ENCODE measurements at regions not wholly inside any gene's neighbourhood (a gene's known extent, or its start where the extent isn't known, plus 50 kb on each side); places are given as distances from the start of the nearest gene placed in this dataset.

- H3K27ac ChIP-seq (ENCODE audit: low read depth, low read length), result no peak overlapping the region
- no peak for DNase-seq (ENCODE audit: low read depth in 1 of 2, low spot score in 2 of 2)
Measured at GRCh38 chr1:844472-845026, 79.2 kb upstream of the SAMD11 start.

More at GRCh38 chr1:844472-845026, 79.2 kb upstream of the SAMD11 start:
- 0 out of 2 replicates have a peak overlapping the region, but pooled peaks have one; percentile 65 for H2AK5ac ChIP-seq (ENCODE audit: low read depth, low read length)
- no peak overlapping the region for H2BK120ac ChIP-seq (replicated peaks; ENCODE audit: low read depth, low read length)
- H3K14ac ChIP-seq (ENCODE audit: insufficient read length), result no peak overlapping the region
- H2BK20ac ChIP-seq (ENCODE audit: low read length), result 0 out of 2 replicates have a peak overlapping the region, but pooled peaks have one; percentile 32
- TF ChIP-seq KDM5A (IDR thresholded peaks at IDR 0.05; ENCODE audit: low read length), result no peak
- TF ChIP-seq SP4 (IDR thresholded peaks at IDR 0.05; ENCODE audit: low read length), result no peak
- no peak for TF ChIP-seq SIN3A (conservative IDR thresholded peaks at IDR 0.05 in 1 of 2, IDR thresholded peaks at IDR 0.05 in 1 of 2; ENCODE audit: low read depth in 1 of 2, low read length in 2 of 2)
- TF ChIP-seq EP300 (IDR thresholded peaks at IDR 0.05; ENCODE audit: borderline replicate concordance in 1 of 2, low read depth in 2 of 2, low read length in 2 of 2), result no peak
- TF ChIP-seq, protein P1, sequence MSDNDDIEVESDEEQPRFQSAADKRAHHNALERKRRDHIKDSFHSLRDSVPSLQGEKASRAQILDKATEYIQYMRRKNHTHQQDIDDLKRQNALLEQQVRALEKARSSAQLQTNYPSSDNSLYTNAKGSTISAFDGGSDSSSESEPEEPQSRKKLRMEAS (IDR thresholded peaks at IDR 0.05), result 0 out of 2 replicates have a peak, but pooled peaks have one; percentile 16
- peaks cover 2 to 9% (median 3%) of the 10 kb centered on the region in 4 experiments; a peak in 6 of 7 replicates for H3K4me1 ChIP-seq (replicated peaks in 1 of 4; ENCODE audit: control insufficient read depth in 3 of 4, insufficient read depth in 4 of 4, low read length in 3 of 4)
- no peak overlapping the region for H3K56ac ChIP-seq (replicated peaks; ENCODE audit: insufficient read length, low read depth, low read length)
- H3K9me3 ChIP-seq (ENCODE audit: insufficient read depth in 2 of 2, low read depth in 1 of 2, low read length in 1 of 2), result no peaks in the 10 kb centered on the region
- H3K23ac ChIP-seq (ENCODE audit: insufficient read length), result no peak overlapping the region
- no peaks in the 10 kb centered on the region for H3K79me1 ChIP-seq (ENCODE audit: low read depth, low read length)
- peak overlapping the region; percentile 84; the same call in 1 of the 2 replicates for H2BK12ac ChIP-seq (ENCODE audit: low read depth, low read length)
- H3K4me2 ChIP-seq (ENCODE audit: insufficient read depth in 1 of 2, low read depth in 2 of 2, low read length in 2 of 2), result 0 out of 4 replicates have a peak overlapping the region, but pooled peaks of 1 of the 2 experiments have one; percentile 21
- H3K23me2 ChIP-seq (ENCODE audit: low read depth, low read length), result no peaks in the 10 kb centered on the region
- no peak overlapping the region for H3K9ac ChIP-seq (replicated peaks in 1 of 4; ENCODE audit: extremely low read depth in 1 of 4, low read depth in 3 of 4, low read length in 3 of 4)
- no peak overlapping the region for H4K8ac ChIP-seq (ENCODE audit: extremely low read depth, insufficient read depth, low read length)
- WGBS, 2 experiments (ENCODE audit: extremely low coverage in 1 of 2, insufficient coverage in 1 of 2, insufficient read length in 1 of 2, insufficient replicate concordance in 2 of 2, low coverage in 1 of 2, low lambda C conversion rate in 2 of 2, missing lambda C conversion rate in 1 of 2), result 75% methylated on average over 13 of the region's 13 CpGs; no CpG with 5 or more reads in 1 of the 2 experiments
- H3K27me3 ChIP-seq (replicated peaks in 1 of 4; ENCODE audit: control insufficient read depth in 3 of 4, extremely low read depth in 1 of 4, insufficient read depth in 3 of 4, low read length in 3 of 4), result no peaks in the 10 kb centered on the region
- no peak overlapping the region for H4K5ac ChIP-seq (ENCODE audit: insufficient read length, low read depth, low read length)
- ChIA-PET POLR2A (ENCODE audit: partially characterized antibody) (interaction anchor here (1.0 to 1.5 kb wide), 2 partner anchors 60 to 74 kb away, joined by 3 to 4 read pairs; no protein-coding TSS in a partner anchor), CTCF (ENCODE audit: partially characterized antibody) (no interaction called here)
- FAIRE-seq, result no peak
- no peaks in the 10 kb centered on the region for H4K20me1 ChIP-seq (replicated peaks in 1 of 2; ENCODE audit: control insufficient read depth in 1 of 2, insufficient read depth in 2 of 2, low read length in 2 of 2)
- H3K4ac ChIP-seq (replicated peaks; ENCODE audit: insufficient read length, low read depth, low read length), result no peak overlapping the region
- no peak overlapping the region for H3K4me3 ChIP-seq (ENCODE audit: extremely low read depth in 1 of 4, insufficient read depth in 2 of 4, low read depth in 3 of 4, low read length in 4 of 4)
- no peaks in the 10 kb centered on the region for H3K79me2 ChIP-seq (ENCODE audit: control insufficient read depth in 1 of 2, insufficient read depth in 2 of 2, low read length in 2 of 2)
- H2BK5ac ChIP-seq (ENCODE audit: low read depth, low read length), result no peak overlapping the region; the same call in 1 of the 2 replicates
- H4K91ac ChIP-seq (replicated peaks; ENCODE audit: insufficient read length, low read length), result no peak overlapping the region
- no peaks in the 10 kb centered on the region for H3K36me3 ChIP-seq (ENCODE audit: control insufficient read depth in 2 of 4, insufficient read depth in 4 of 4, low read length in 3 of 4)
- H2AFZ ChIP-seq (ENCODE audit: low read length), result no peak overlapping the region
- H3K18ac ChIP-seq (ENCODE audit: extremely low read depth, low read length), result no peak overlapping the region; the same call in 1 of the 2 replicates
- no peak overlapping the region for H2BK15ac ChIP-seq (ENCODE audit: low read length)

Data from H1 (cell line).